GM18861 (cell line): ENCODE measurements at regions not wholly inside any gene's neighbourhood (a gene's known extent, or its start where the extent isn't known, plus 50 kb on each side); places are given as distances from the start of the nearest gene placed in this dataset.

Experiments
- ATAC-seq: cut with Tn5 transposase; IDR thresholded peaks from one replicate; pipeline ENCODE4 v1.9.1; 2021; ENCODE audit not compliant: unreplicated experiment

- ATAC-seq, result peak; percentile 73
Observed at GRCh38 chr9:26326563-26326962, 566.0 kb downstream of the CAAP1 start.

- no peak for ATAC-seq
Observed at GRCh38 chr9:26325444-26325829, 567.2 kb downstream of the CAAP1 start.

DNA sequence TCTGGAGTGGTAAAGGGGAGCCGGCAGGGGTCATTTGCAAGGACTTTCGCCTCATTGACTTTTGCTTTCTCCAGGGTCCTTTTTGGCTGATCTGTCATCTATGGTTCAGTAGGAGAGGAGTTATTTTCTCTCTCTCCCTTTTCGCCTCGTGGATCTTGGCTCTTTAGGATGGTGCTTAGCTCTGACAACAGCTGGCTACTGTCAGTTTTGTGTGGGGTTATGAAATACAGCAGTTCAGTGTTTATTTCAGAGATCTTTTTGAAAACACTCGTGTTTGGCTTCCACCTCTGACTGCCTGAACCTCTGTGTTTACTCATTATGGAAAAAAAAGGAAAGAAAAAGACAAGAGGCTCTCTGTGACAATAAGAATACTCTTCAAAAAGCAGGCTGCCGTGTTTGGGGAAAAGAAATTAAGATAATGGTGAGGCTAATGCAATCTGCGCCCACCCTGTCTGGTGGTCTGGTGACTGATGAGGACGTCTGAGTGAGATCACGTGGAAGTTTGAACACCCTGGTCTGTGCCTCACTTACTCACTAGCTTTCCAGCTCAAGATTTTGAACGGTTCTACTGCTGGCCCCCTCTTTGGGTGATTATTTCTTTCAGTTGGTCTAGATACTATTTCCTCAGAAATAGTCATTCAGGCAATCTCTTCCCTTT lies 567.7 kb downstream of the CAAP1 start:
- no peak for ATAC-seq

- no peak for ATAC-seq
Observed at GRCh38 chr9:26321935-26322334, 570.7 kb downstream of the CAAP1 start.

DNA sequence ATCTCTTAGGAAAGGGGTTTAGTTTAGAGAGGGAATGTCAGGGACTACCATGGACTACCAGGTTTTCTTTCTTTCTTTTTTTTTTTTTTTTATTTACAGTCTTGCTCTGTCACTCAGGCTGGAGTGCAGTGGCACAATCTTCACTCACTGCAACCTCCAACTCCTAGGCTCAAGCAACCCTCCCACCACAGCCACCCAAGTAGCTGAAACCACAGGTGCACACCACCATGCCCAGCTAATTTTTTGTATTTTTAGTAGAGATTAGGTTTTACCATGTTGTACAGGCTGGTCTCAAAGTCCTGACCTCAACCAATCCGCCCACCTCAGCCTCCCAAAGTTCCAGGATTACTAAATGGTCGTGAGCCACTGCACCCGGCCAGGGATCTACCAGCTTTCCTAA lies 572.7 kb downstream of the CAAP1 start:
- ATAC-seq, result no peak

- no peak for ATAC-seq
Observed at GRCh38 chr9:26313108-26313507, 579.5 kb downstream of the CAAP1 start.

DNA sequence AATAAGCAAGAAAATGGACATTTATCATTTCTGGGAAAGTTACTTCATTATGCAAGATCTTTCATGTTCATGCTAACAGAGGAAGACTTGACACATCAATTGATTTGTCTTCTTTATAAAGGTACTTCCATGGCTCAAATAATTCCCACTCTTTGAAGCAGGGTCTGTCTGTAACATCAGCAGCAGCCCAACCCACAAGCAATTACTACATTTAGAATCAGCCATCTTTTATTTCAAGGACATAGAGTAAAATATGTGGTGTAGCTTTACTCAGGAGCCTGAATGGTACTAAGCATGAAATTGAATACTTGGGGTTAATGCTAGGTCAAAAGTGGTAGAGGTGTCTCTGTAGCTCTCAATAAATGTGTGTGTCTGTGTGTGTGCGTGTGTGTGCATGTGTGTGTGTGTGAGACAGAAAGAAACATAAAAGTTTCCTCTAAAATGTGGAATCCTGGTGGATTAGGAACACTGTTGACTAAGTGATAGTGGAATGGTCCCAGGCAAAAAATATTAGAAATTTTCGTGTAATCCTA lies 581.1 kb downstream of the CAAP1 start:
- no peak for ATAC-seq

GRCh38 chr9:26310294-26310693 lies 582.3 kb downstream of the CAAP1 start:
- ATAC-seq, result no peak

DNA sequence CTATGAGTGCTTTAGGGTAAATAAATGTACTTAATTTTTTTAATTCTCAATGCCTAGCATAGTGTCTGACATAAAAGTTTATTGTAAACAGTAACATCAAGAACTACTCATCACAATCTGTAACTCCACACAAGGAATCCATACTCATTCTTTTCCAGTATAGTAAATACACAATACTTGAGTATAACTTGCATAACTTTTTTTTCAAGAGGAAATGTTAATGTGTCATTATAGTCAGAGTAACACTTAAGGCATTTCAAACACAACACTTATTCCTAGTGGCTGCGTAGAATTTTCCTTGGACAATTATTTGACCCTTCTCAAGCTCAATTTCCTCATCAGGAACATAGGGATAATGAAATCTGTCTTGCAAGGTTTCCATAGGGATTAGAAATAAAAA lies 584.3 kb downstream of the CAAP1 start:
- no peak for ATAC-seq

DNA sequence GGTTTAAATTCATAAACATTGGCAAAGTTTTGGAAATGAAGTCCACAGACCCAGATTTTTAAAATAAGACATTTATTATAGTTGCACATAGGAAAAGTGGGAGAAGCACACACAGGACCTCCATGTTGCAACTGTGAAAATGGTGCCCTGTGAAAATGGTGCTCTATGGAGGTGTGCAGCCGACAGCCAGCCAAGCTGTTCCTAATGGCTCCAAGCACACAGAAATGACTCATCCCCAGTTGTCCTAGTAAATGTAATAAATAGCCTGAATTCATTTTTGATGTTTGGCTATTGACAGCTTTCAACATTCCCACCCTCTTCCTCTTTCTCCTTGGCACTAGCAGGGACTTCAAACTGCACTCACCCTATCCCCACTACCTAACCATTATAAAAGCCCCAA lies 590.9 kb downstream of the CAAP1 start:
- no peak for ATAC-seq

DNA sequence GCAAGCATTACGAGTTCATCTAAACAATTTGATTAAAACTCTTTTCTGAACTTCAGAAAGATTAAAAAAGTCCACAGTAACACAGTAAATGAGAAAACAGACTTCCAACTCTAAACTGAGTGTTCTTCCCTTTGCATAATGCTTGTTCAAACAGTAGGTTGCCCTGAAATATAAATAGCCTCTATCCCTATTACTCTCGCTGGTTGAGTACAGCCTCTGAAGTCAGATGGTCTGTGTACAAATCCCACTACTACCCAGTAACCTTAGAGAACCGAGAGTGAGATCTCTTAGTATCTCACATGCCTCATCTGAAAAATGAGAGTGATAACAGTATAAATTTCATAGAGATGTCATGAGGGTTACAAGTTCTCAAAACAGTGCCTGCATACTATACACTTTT lies 591.6 kb downstream of the CAAP1 start:
- ATAC-seq, result no peak

DNA sequence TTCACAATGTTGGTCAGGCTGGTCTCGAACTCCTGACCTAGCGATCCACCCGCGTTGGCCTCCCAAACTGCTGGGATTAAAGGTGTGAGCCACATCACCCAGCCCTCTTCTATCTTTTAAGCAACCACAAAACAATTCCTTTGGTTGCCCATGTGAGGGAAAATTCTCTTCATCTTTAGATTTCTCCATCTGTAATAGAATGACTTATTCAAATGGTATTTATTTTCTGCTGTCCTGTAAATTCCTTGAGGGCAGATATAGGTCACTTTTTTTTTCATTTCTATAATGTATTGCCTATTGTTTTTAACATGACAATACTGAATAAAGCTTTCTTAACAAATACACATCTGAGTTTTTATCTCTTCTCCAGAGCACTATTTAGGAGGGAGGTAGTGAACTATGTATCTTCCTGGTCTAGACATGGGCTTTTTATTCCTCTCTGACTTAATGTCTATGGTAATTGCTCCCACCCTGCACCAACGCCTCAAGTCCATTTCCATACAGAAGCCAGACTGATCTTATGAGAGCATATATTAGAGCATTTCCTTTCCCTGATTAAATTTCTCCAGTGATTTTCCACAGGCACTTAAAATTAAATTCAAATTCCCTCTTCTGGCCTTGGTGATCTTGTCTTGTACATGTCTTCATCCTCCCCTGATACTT lies 595.6 kb downstream of the CAAP1 start:
- no peak for ATAC-seq

DNA sequence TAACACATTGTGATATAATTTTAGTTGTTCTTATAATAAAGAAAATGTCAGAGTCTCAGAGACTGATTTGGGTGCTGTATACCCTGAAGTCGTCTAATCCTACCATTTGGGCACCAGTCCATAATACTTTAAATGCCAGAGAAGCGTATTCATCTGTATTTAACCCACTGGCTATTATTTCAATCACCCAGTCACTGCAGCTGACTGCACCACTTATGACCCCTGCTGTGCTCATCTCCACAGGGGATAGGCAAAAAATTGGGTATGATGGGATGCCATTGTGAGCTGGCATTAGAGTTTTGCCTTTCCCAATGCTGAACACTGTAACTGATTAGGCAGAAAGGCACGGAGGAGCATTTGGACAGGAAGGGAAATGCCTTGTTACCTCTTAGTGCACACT lies 599.7 kb downstream of the CAAP1 start:
- ATAC-seq, result no peak

DNA sequence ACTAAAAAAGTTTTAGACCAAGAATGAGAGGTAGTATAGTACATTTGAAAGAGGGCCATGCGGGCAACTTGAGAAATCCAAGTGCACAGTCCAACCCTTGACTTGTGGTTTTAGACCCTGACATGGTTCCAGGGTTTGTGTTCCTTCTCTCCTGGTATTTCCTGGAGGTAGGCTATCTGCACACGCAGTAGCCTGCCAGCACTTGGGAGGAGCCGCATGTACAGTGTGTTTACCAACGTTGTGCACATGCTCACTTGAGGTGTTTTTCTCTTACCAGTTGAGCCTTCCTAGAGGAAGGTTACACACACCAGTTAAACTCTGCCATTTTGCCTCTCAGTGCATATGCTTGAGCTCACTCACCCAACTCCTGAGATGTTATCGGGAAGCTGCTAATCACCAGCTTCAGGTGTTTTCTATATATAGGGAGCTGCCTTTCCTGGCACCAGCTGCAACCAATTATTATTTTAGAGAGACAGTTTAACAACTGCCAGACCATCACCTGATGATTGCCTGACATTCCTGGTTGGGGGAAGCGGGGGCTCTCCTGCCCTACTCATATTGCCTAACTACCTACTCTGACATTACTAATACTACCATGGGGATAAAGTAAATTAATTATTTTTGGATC lies 593.4 kb upstream of the TUSC1 start:
- ATAC-seq, result no peak

DNA sequence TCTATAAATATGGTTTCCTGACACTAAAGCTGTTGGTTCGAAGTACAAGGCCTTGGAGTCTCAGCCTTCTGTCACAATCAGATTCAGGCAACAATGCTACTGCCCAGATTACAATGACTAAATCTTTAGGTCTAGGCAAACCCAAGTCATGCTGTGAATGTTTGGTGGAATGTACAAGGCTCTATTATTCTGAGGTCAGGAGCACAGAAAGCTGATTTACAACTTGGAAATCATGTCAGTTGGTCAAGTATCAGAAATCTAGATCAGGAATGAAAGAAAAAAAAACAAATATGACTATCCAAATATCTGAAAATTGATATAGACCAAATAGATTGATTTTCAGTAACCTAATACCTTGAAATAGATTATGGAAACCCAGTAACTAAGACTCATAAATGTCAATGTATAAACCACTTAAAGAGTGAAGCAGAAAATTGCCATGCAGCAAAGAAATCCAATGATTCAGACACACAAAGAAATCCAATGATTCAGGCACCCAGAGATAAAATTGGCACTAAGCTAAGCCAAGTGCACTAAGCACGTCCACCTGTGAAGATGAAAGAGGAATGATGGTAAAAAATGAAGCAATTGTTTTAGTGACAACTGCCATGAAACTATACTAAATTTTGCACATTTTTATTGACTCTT lies 588.0 kb upstream of the TUSC1 start:
- no peak for ATAC-seq

DNA sequence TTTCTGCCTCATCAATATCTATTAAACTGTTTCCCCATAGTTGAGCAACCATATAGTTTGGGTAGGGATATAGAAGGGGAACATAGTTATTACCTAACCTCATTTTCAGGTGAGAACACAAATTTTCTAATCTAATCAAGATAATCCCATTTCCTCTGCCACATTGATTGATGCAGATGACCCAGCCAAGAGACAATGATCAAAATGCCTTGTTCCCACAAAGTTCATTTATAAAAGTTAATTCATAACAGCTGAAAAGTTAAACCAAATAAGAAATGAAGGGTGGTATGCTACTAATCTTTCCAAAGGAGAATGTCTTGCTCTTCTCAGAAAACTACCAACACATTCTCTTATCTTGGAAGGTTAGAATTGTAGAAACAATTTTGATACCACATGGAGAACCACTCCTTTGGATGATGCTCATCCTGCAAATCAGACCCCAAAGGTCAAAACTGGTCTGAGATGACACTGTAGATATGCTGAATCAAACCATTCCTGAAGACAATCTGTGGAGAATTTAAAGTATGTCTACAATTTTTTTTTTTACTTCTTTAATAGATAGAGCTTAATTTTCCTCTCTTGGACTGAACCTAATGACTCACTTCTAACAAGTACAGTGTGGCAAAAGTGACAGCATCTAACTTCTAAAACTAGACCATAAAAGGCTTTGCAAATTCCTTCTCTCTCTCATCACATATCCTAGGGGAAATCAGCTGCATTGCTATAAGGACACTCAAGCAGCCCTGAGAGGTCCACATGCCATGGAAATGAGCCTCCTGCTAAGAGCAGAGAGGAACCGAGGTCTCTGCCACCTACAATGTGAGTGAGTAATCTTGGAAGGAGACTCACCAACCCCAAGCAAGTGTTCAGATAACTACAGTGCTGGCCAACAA lies 586.7 kb upstream of the TUSC1 start:
- ATAC-seq, result no peak

GRCh38 chr9:26263478-26263877 lies 585.2 kb upstream of the TUSC1 start:
- no peak for ATAC-seq

GRCh38 chr9:26262421-26263107 lies 584.3 kb upstream of the TUSC1 start:
- no peak for ATAC-seq

GRCh38 chr9:26261503-26262330 lies 583.5 kb upstream of the TUSC1 start:
- ATAC-seq, result no peak
